HepG2 (cell line): ENCODE measurements at regions not wholly inside any gene's neighbourhood (a gene's known extent, or its start where the extent isn't known, plus 50 kb on each side); places are given as distances from the start of the nearest gene placed in this dataset.

Experiments used
- ATAC-seq: fragments of 200-7000 bp; cut with Tn5 transposase; 3 replicates; pipeline ENCODE4 v1.9.1; 2020; ENCODE audit warnings: mild to moderate bottlenecking, moderate library complexity
- BruUV-seq: library from RNA; stranded (reverse); fragments of 400-500 nt; replicated peaks from 2 replicates; lab custom pipeline; 2021; lab: Mats Ljungman, UMichigan
- CTCF ChIA-PET: fragments of 300-600 bp; formaldehyde crosslinking; extraction: SDS; loops from one replicate; lab custom pipeline; 2021; ENCODE audit warnings: low total read pairs, inconsistent platforms, low intra/inter-chr PET ratio; lab: Yijun Ruan, JAX
- POLR2A ChIA-PET: fragments of 350-600 bp; sonication (Branson Sonifier 250); formaldehyde crosslinking; loops from one replicate; lab custom pipeline; 2020; ENCODE audit warnings: antibody characterized with exemption, inconsistent platforms; lab: Yijun Ruan, JAX
- DNase-seq: peaks from one replicate; pipeline ENCODE4 v3.0.0-alpha.2; 2015; ENCODE audit warnings: low spot score
- FAIRE-seq: peaks from 3 replicates; lab custom pipeline; 2011; peaks lifted over from hg19 to GRCh38; lab: Jason Lieb, UNC
- H2AFZ ChIP-seq: one replicate; pipeline ENCODE4 v1.6.1; 2011; ENCODE audit warnings: low read length, inconsistent platforms
- H3K27ac ChIP-seq: fragments of 300-600 bp; 3 replicates; pipeline ENCODE4 v1.8.0; 2011; ENCODE audit warnings: mixed run types, mild to moderate bottlenecking, mixed read lengths, low read length, inconsistent platforms; ENCODE audit not compliant: insufficient read depth; ENCODE audit errors: extremely low read length
- H3K27me3 ChIP-seq, 2 experiments: fragments of 200-600 bp in 1 of 2; 2 replicates in 1 of 2; 3 replicates in 1 of 2; pipeline versions ENCODE4 v1.6.0 to v1.8.0; 2011; ENCODE audit warnings: low read length in 2 of 2, mild to moderate bottlenecking in 2 of 2, moderate library complexity in 2 of 2, inconsistent platforms in 1 of 2; ENCODE audit not compliant: insufficient read depth in 2 of 2, control insufficient read depth in 1 of 2
- H3K36me3 ChIP-seq, 2 experiments: fragments of 200-600 bp in 1 of 2; replicated peaks in 1 of 2; 2 replicates in 1 of 2; 3 replicates in 1 of 2; pipeline versions ENCODE4 v1.5.1 to v1.8.0; 2011; ENCODE audit warnings: low read length in 2 of 2, inconsistent platforms in 1 of 2; ENCODE audit not compliant: insufficient read depth in 2 of 2, control insufficient read depth in 1 of 2
- H3K4me1 ChIP-seq: 2 replicates; pipeline ENCODE4 v1.5.1; 2012; ENCODE audit warnings: low read length, inconsistent platforms; ENCODE audit not compliant: insufficient read depth
- H3K4me2 ChIP-seq: 2 replicates; pipeline ENCODE4 v1.6.0; 2011; ENCODE audit warnings: low read depth, low read length, inconsistent platforms
- H3K4me3 ChIP-seq, 3 experiments: fragments of 200-600 bp in 1 of 3; sonication (generic), shearing (Covaris generic) in 1 of 3; replicated peaks in 1 of 3; 2 replicates each; pipeline ENCODE4 v1.5.1; 2011 to 2016; ENCODE audit warnings: low read length in 3 of 3, inconsistent platforms in 2 of 3, low read depth in 2 of 3, mild to moderate bottlenecking in 2 of 3, control low read depth in 1 of 3, mixed read lengths in 1 of 3; ENCODE audit not compliant: insufficient read depth in 1 of 3
- H3K79me2 ChIP-seq: one replicate; pipeline ENCODE4 v1.6.1; 2011; ENCODE audit warnings: low read length, inconsistent platforms; ENCODE audit not compliant: insufficient read depth
- H3K9ac ChIP-seq: 2 replicates; pipeline ENCODE4 v1.6.0; 2011; ENCODE audit warnings: mild to moderate bottlenecking, low read depth, low read length, inconsistent platforms; ENCODE audit not compliant: insufficient read depth
- H3K9me3 ChIP-seq: 2 replicates; pipeline ENCODE4 v1.5.1; 2012; ENCODE audit warnings: mild to moderate bottlenecking, low read length
- H4K20me1 ChIP-seq: 2 replicates; pipeline ENCODE4 v1.6.0; 2011; ENCODE audit warnings: inconsistent platforms, mild to moderate bottlenecking, low read length, moderate library complexity; ENCODE audit not compliant: insufficient read depth
- ATM ChIP-seq: fragments of 450-650 bp; IDR thresholded peaks from 2 replicates; pipeline ENCODE4 v1.7.1; 2017; ENCODE audit warnings: mild to moderate bottlenecking, borderline replicate concordance
- CENPT ChIP-seq: sonication (generic); formaldehyde crosslinking; IDR thresholded peaks from 2 replicates; pipeline ENCODE4 v1.8.0; 2022; ENCODE audit warnings: low read depth, mild to moderate bottlenecking, moderate library complexity, missing genetic modification reagents
- DZIP1 ChIP-seq: sonication (generic); formaldehyde crosslinking; IDR thresholded peaks from 2 replicates; pipeline ENCODE4 v1.5.0; 2020; ENCODE audit warnings: mild to moderate bottlenecking, missing genetic modification reagents
- KIAA2018 ChIP-seq: sonication (generic); formaldehyde crosslinking; IDR thresholded peaks from 2 replicates; pipeline ENCODE4 v1.5.0; 2020; ENCODE audit warnings: mild to moderate bottlenecking, missing genetic modification reagents, borderline replicate concordance
- PHF20 ChIP-seq: sonication (generic); formaldehyde crosslinking; IDR thresholded peaks from 2 replicates; pipeline ENCODE4 v1.5.0; 2020; ENCODE audit warnings: mild to moderate bottlenecking, missing genetic modification reagents
- RFX3 ChIP-seq: IDR thresholded peaks from 2 replicates; pipeline ENCODE4 v1.6.1; 2016; ENCODE audit warnings: missing biosample characterization, missing genetic modification reagents
- SIX1 ChIP-seq: sonication (generic); formaldehyde crosslinking; IDR thresholded peaks from 2 replicates; pipeline ENCODE4 v1.4.0; 2020; ENCODE audit warnings: missing genetic modification reagents, borderline replicate concordance
- SKIL ChIP-seq: sonication (generic); formaldehyde crosslinking; IDR thresholded peaks from 2 replicates; pipeline ENCODE4 v1.8.0; 2022; ENCODE audit warnings: missing genetic modification reagents, mild to moderate bottlenecking, moderate library complexity, borderline replicate concordance
- TGIF2 ChIP-seq: IDR thresholded peaks from 2 replicates; pipeline ENCODE4 v1.6.1; 2016; ENCODE audit warnings: control low read depth, missing compliant biosample characterization
- TOE1 ChIP-seq: sonication (generic); formaldehyde crosslinking; IDR thresholded peaks from 2 replicates; pipeline ENCODE4 v1.4.0; 2020; ENCODE audit warnings: mild to moderate bottlenecking, missing genetic modification reagents
- TP53 ChIP-seq: sonication (generic); formaldehyde crosslinking; conservative IDR thresholded peaks from 2 replicates; pipeline ENCODE4 v1.4.0; 2020; ENCODE audit warnings: missing genetic modification reagents
- ZNF17 ChIP-seq: sonication (generic); formaldehyde crosslinking; IDR thresholded peaks from 2 replicates; pipeline ENCODE4 v1.5.0; 2020; ENCODE audit warnings: mild to moderate bottlenecking, missing genetic modification reagents
- ZNF343 ChIP-seq: sonication (generic); formaldehyde crosslinking; IDR thresholded peaks from 2 replicates; pipeline ENCODE4 v1.4.0; 2020; ENCODE audit warnings: mild to moderate bottlenecking, missing genetic modification reagents
- ZSCAN31 ChIP-seq: sonication (generic); formaldehyde crosslinking; IDR thresholded peaks from 2 replicates; pipeline ENCODE4 v1.5.0; 2020; ENCODE audit warnings: low read depth, mild to moderate bottlenecking, missing genetic modification reagents
- WGBS: methylation state at CpG from one replicate; pipeline ENCODE4 v1.1.6; 2017; ENCODE audit warnings: low lambda C conversion rate; 5-methylcytosine and 5-hydroxymethylcytosine counted together
- in situ Hi-C: cut with HindIII; loops from 2 replicates; pipeline ENCODE4 v1.10.0; 2017; ENCODE audit warnings: low pct_unique_long_range_greater_than_20kb; ENCODE audit not compliant: extremely low pct_ligation_motif_present
- intact Hi-C: fragments of 100-400 bp; cut with micrococcal nuclease; formaldehyde crosslinking; loops from one replicate; pipeline ENCODE4 v1.10.0; 2022; ENCODE audit not compliant: unreplicated experiment

GRCh38 chr15:81062937-81063336 lies 62.2 kb downstream of the TLNRD1 start:
- WGBS = 59% methylated on average over 1 of the region's 1 CpG
- in situ Hi-C loops = no loop called here
- Histone ChIP-seq H2AFZ (no peak overlapping the region), H3K9ac (no peak overlapping the region), H3K4me1 (no peaks in the 10 kb centered on the region), H3K79me2 (no peaks in the 10 kb centered on the region), H3K9me3 (no peaks in the 10 kb centered on the region), H3K27ac (no peak overlapping the region), H3K36me3 (no peaks in the 10 kb centered on the region), H4K20me1 (no peaks in the 10 kb centered on the region), H3K27me3 (no peaks in the 10 kb centered on the region), H3K4me2 (no peak overlapping the region), H3K4me3 (no peak overlapping the region)
- POLR2A ChIA-PET = no interaction called here
- BruUV-seq = no TSS peak
- intact Hi-C loops = no loop called here
- DNase-seq = no peak
- CTCF ChIA-PET = no interaction called here
- FAIRE-seq = no peak
- ATAC-seq = no peak
- TF ChIP-seq ZSCAN31 (CRISPR knock-in tag) (no peak), RFX3 (CRISPR knock-in tag) (no peak), ZNF343 (CRISPR knock-in tag) (no peak), TP53 (no peak), PHF20 (CRISPR knock-in tag) (no peak), TOE1 (no peak), SKIL (CRISPR knock-in tag) (no peak), DZIP1 (CRISPR knock-in tag) (no peak), TGIF2 (no peak), ATM (no peak), ZNF17 (no peak), CENPT (CRISPR knock-in tag) (no peak), SIX1 (no peak), KIAA2018 (no peak)
